ENCODE measurements at regions not wholly inside any gene's neighbourhood (a gene's known extent, or its start where the extent isn't known, plus 50 kb on each side); places are given as distances from the start of the nearest gene placed in this dataset.

GRCh38 chr3:88921986-88922385 is 185.4 kb upstream of the EPHA3 start:
- Histone ChIP-seq H3K4me1 (no peaks in the 10 kb centered on the region), H3K36me3 (no peaks in the 10 kb centered on the region), H3K9me3 (no peaks in the 10 kb centered on the region), H3K4me3 (no peak overlapping the region), H3K27ac (no peak overlapping the region), H3K27me3 (no peaks in the 10 kb centered on the region)
- no peak for ATAC-seq
- intact Hi-C loops (cut with DNase I), result no loop called here
- no peak for DNase-seq
- no peak for TF ChIP-seq CTCF (IDR thresholded peaks at IDR 0.05)

- H3K27me3 ChIP-seq, result no peaks in the 10 kb centered on the region
- no peaks in the 10 kb centered on the region for H3K4me1 ChIP-seq
- ATAC-seq, result no peak
- intact Hi-C loops (cut with DNase I), result no loop called here
- H3K9me3 ChIP-seq, result no peaks in the 10 kb centered on the region
- H3K27ac ChIP-seq, result no peak overlapping the region
- no peaks in the 10 kb centered on the region for H3K36me3 ChIP-seq
- H3K4me3 ChIP-seq, result no peak overlapping the region
- TF ChIP-seq CTCF (IDR thresholded peaks at IDR 0.05), result no peak
- no peak for DNase-seq
These were observed 181.2 kb upstream of the EPHA3 start for GRCh38 chr3:88926221-88926620.

GRCh38 chr3:88930611-88931010 is 176.8 kb upstream of the EPHA3 start:
- no peak for DNase-seq
- no peaks in the 10 kb centered on the region for H3K27me3 ChIP-seq
- no peaks in the 10 kb centered on the region for H3K9me3 ChIP-seq
- H3K36me3 ChIP-seq, result no peaks in the 10 kb centered on the region
- H3K27ac ChIP-seq, result no peak overlapping the region
- TF ChIP-seq CTCF (IDR thresholded peaks at IDR 0.05), result no peak
- no peak overlapping the region for H3K4me3 ChIP-seq
- no peak for ATAC-seq
- intact Hi-C loops (cut with DNase I), result no loop called here
- no peaks in the 10 kb centered on the region for H3K4me1 ChIP-seq

GRCh38 chr3:88936831-88937230 is 170.6 kb upstream of the EPHA3 start:
- no peaks in the 10 kb centered on the region for H3K36me3 ChIP-seq
- ATAC-seq (no peak), DNase-seq (no peak)
- no peaks in the 10 kb centered on the region for H3K9me3 ChIP-seq
- intact Hi-C loops (cut with DNase I), result no loop called here
- no peak overlapping the region for H3K27ac ChIP-seq
- TF ChIP-seq CTCF (IDR thresholded peaks at IDR 0.05), result no peak
- H3K4me1 ChIP-seq, result no peaks in the 10 kb centered on the region
- H3K27me3 ChIP-seq, result no peaks in the 10 kb centered on the region
- no peak overlapping the region for H3K4me3 ChIP-seq

GRCh38 chr3:88940296-88940695 is 167.1 kb upstream of the EPHA3 start:
- Histone ChIP-seq H3K9me3 (no peaks in the 10 kb centered on the region), H3K4me1 (no peaks in the 10 kb centered on the region), H3K36me3 (no peaks in the 10 kb centered on the region), H3K27ac (no peak overlapping the region), H3K4me3 (no peak overlapping the region), H3K27me3 (no peaks in the 10 kb centered on the region)
- no peak for TF ChIP-seq CTCF (IDR thresholded peaks at IDR 0.05)
- ATAC-seq (no peak), DNase-seq (no peak)
- intact Hi-C loops (cut with DNase I), result no loop called here

GRCh38 chr3:88947013-88947412 is 160.4 kb upstream of the EPHA3 start:
- DNase-seq, result no peak
- no peak for ATAC-seq
- Histone ChIP-seq H3K36me3 (no peaks in the 10 kb centered on the region), H3K27me3 (no peaks in the 10 kb centered on the region), H3K4me3 (no peak overlapping the region), H3K4me1 (no peaks in the 10 kb centered on the region), H3K9me3 (no peaks in the 10 kb centered on the region), H3K27ac (no peak overlapping the region)
- intact Hi-C loops (cut with DNase I), result no loop called here
- no peak for TF ChIP-seq CTCF (IDR thresholded peaks at IDR 0.05)
